ENCODE measurements at regions not wholly inside any gene's neighbourhood (a gene's known extent, or its start where the extent isn't known, plus 50 kb on each side); places are given as distances from the start of the nearest gene placed in this dataset.

- TF ChIP-seq TSHZ2 (CRISPR knock-in tag; IDR thresholded peaks at IDR 0.05) (no peak), RARB (CRISPR knock-in tag; IDR thresholded peaks at IDR 0.05) (no peak), ZFP3 (CRISPR knock-in tag; IDR thresholded peaks at IDR 0.05) (no peak), CSRNP3 (CRISPR knock-in tag; IDR thresholded peaks at IDR 0.05) (no peak)
These were observed 717.5 kb downstream of the RERGL start (continued) for GRCh38 chr12:17372508-17372907.

GRCh38 chr12:17371491-17372215 lies 718.3 kb downstream of the RERGL start:
- TF ChIP-seq ESRRG (CRISPR knock-in tag; IDR thresholded peaks at IDR 0.05) (no peak), BACH2 (CRISPR knock-in tag; IDR thresholded peaks at IDR 0.05; ENCODE audit: borderline replicate concordance) (no peak), GLIS3 (CRISPR knock-in tag; IDR thresholded peaks at IDR 0.05) (no peak), ZFP30 (CRISPR knock-in tag; IDR thresholded peaks at IDR 0.05) (no peak), CREB5 (CRISPR knock-in tag; IDR thresholded peaks at IDR 0.05; ENCODE audit: low read depth) (no peak), ISL1 (CRISPR knock-in tag; IDR thresholded peaks at IDR 0.05) (no peak), PATZ1 (CRISPR knock-in tag; IDR thresholded peaks at IDR 0.05; ENCODE audit: borderline replicate concordance) (no peak)
- no peak for ATAC-seq

- no peak for ATAC-seq
- TF ChIP-seq CSRNP3 (CRISPR knock-in tag; IDR thresholded peaks at IDR 0.05): no peak
- TF ChIP-seq POU6F1 (CRISPR knock-in tag; IDR thresholded peaks at IDR 0.05; ENCODE audit: borderline replicate concordance, low read depth): no peak
- no peak for TF ChIP-seq SNAI2 (CRISPR knock-in tag; IDR thresholded peaks at IDR 0.05)
- TF ChIP-seq TOX (CRISPR knock-in tag; IDR thresholded peaks at IDR 0.05; ENCODE audit: borderline replicate concordance): no peak
- TF ChIP-seq PPARA (CRISPR knock-in tag; IDR thresholded peaks at IDR 0.05; ENCODE audit: borderline replicate concordance): no peak
- TF ChIP-seq ARNTL (CRISPR knock-in tag; IDR thresholded peaks at IDR 0.05; ENCODE audit: borderline replicate concordance, low read depth): no peak
- TF ChIP-seq ZNF70 (CRISPR knock-in tag; IDR thresholded peaks at IDR 0.05): no peak
- no peak for TF ChIP-seq ISL1 (CRISPR knock-in tag; IDR thresholded peaks at IDR 0.05)
- TF ChIP-seq GLIS3 (CRISPR knock-in tag; IDR thresholded peaks at IDR 0.05): no peak
- no peak for TF ChIP-seq ZC3H10 (CRISPR knock-in tag; IDR thresholded peaks at IDR 0.05)
- no peak for TF ChIP-seq RARB (CRISPR knock-in tag; IDR thresholded peaks at IDR 0.05)
- no peak for TF ChIP-seq ZNF565 (CRISPR knock-in tag; conservative IDR thresholded peaks at IDR 0.05; ENCODE audit: low read depth)
- no peak for TF ChIP-seq ZNF8 (CRISPR knock-in tag; IDR thresholded peaks at IDR 0.05)
- TF ChIP-seq TCF4 (CRISPR knock-in tag; IDR thresholded peaks at IDR 0.05; ENCODE audit: borderline replicate concordance): no peak
- no peak for TF ChIP-seq ZFP3 (CRISPR knock-in tag; IDR thresholded peaks at IDR 0.05)
- TF ChIP-seq OSR1 (CRISPR knock-in tag; IDR thresholded peaks at IDR 0.05): no peak
- TF ChIP-seq TSHZ2 (CRISPR knock-in tag; IDR thresholded peaks at IDR 0.05): no peak
These were observed 719.4 kb downstream of the RERGL start for GRCh38 chr12:17370621-17371020.

Measured in SK-N-SH treated with all-trans-retinoic acid at 6 μM for 48 hours (cell line).